CD14-positive monocyte (primary cell): ENCODE measurements at regions not wholly inside any gene's neighbourhood (a gene's known extent, or its start where the extent isn't known, plus 50 kb on each side); places are given as distances from the start of the nearest gene placed in this dataset.

ENCODE experiments used
- DNase-seq, 3 donors: peaks; one replicate each; pipeline ENCODE4 v3.0.0-alpha.2; 2011 to 2022
- H2AFZ ChIP-seq: 2 replicates; pipeline ENCODE4 v1.6.0; 2012; ENCODE audit warnings: mild to moderate bottlenecking, low read depth, low read length, inconsistent platforms; ENCODE audit not compliant: insufficient read depth, poor library complexity, severe bottlenecking
- H3K27ac ChIP-seq, 2 donors: 1 replicate in 1 of 2; 2 replicates in 1 of 2; pipeline ENCODE4 v1.5.1; 2012 to 2013; ENCODE audit warnings: low read length in 2 of 2, control low read depth in 1 of 2, inconsistent platforms in 1 of 2, low read depth in 1 of 2, mild to moderate bottlenecking in 1 of 2
- H3K27me3 ChIP-seq, 2 donors: one replicate each; pipeline versions ENCODE4 v1.6.0 to v1.6.1; 2011 to 2013; ENCODE audit warnings: low read length in 2 of 2; ENCODE audit not compliant: control insufficient read depth in 2 of 2, insufficient read depth in 2 of 2
- H3K36me3 ChIP-seq, 2 donors: replicated peaks in 1 of 2; 1 replicate in 1 of 2; 2 replicates in 1 of 2; pipeline versions ENCODE4 v1.5.1 to v1.6.1; 2012 to 2013; ENCODE audit warnings: low read length in 2 of 2, control low read depth in 1 of 2, inconsistent platforms in 1 of 2, mild to moderate bottlenecking in 1 of 2; ENCODE audit not compliant: insufficient read depth in 2 of 2, control insufficient read depth in 1 of 2
- H3K4me1 ChIP-seq, 2 donors: 1 replicate in 1 of 2; 2 replicates in 1 of 2; pipeline versions ENCODE4 v1.5.1 to v1.6.1; 2012 to 2013; ENCODE audit warnings: low read length in 2 of 2, control low read depth in 1 of 2, inconsistent platforms in 1 of 2, mild to moderate bottlenecking in 1 of 2, moderate library complexity in 1 of 2; ENCODE audit not compliant: insufficient read depth in 2 of 2, control insufficient read depth in 1 of 2
- H3K4me2 ChIP-seq: replicated peaks from 2 replicates; pipeline ENCODE3; 2012; ENCODE audit warnings: low read length, moderate library complexity, mild to moderate bottlenecking; ENCODE audit not compliant: poor library complexity, severe bottlenecking; ENCODE audit errors: extremely low read depth
- H3K4me3 ChIP-seq, 3 experiments: fragments of 200-600 bp in 1 of 3; sonication (generic) in 1 of 3; replicated peaks in 1 of 3; 1 replicate in 2 of 3; 2 replicates in 1 of 3; pipeline ENCODE4 v1.5.1; 2011 to 2013; ENCODE audit warnings: low read length in 3 of 3, mild to moderate bottlenecking in 3 of 3, control low read depth in 2 of 3, low read depth in 2 of 3, inconsistent platforms in 1 of 3, moderate library complexity in 1 of 3
- H3K79me2 ChIP-seq: 2 replicates; pipeline ENCODE4 v1.6.0; 2012; ENCODE audit warnings: mild to moderate bottlenecking, control low read depth, inconsistent platforms, low read length, moderate library complexity; ENCODE audit not compliant: insufficient read depth
- H3K9ac ChIP-seq: 2 replicates; pipeline ENCODE4 v1.6.0; 2017; ENCODE audit warnings: low read length, mild to moderate bottlenecking; ENCODE audit not compliant: insufficient read depth, poor library complexity, severe bottlenecking
- H3K9me3 ChIP-seq, 2 donors: replicated peaks in 1 of 2; 1 replicate in 1 of 2; 2 replicates in 1 of 2; pipeline versions ENCODE4 v1.5.1 to v1.6.1; 2012 to 2013; ENCODE audit warnings: low read length in 2 of 2, control low read depth in 1 of 2; ENCODE audit not compliant: control insufficient read depth in 1 of 2, insufficient read depth in 1 of 2
- H4K20me1 ChIP-seq: 2 replicates; pipeline ENCODE4 v1.6.0; 2012; ENCODE audit warnings: mild to moderate bottlenecking, low read length, control low read depth, moderate library complexity; ENCODE audit not compliant: insufficient read depth
- H3K27ac Mint-ChIP-seq, 7 donors: one replicate each; pipeline ENCODE4 v1.8.0; 2020; ENCODE audit warnings: mild to moderate bottlenecking in 7 of 7, mixed read lengths in 7 of 7, moderate library complexity in 6 of 7, inconsistent platforms in 2 of 7
- H3K27me3 Mint-ChIP-seq, 3 donors: one replicate each; pipeline ENCODE4 v1.8.0; 2021 to 2022; ENCODE audit warnings: low read depth in 3 of 3, mild to moderate bottlenecking in 3 of 3, mixed read lengths in 3 of 3, moderate library complexity in 3 of 3, inconsistent platforms in 1 of 3
- H3K36me3 Mint-ChIP-seq, 2 donors: one replicate each; pipeline ENCODE4 v1.8.0; 2020; ENCODE audit warnings: mixed read lengths in 2 of 2, inconsistent platforms in 1 of 2, mild to moderate bottlenecking in 1 of 2
- H3K4me1 Mint-ChIP-seq: one replicate; pipeline ENCODE4 v1.8.0; 2020; ENCODE audit warnings: mild to moderate bottlenecking, mixed read lengths
- H3K4me3 Mint-ChIP-seq, 2 donors: one replicate each; pipeline ENCODE4 v1.8.0; 2020; ENCODE audit warnings: mild to moderate bottlenecking in 2 of 2, mixed read lengths in 2 of 2, moderate library complexity in 1 of 2
- H3K9me3 Mint-ChIP-seq, 7 donors: one replicate each; pipeline ENCODE4 v1.8.0; 2020 to 2022; ENCODE audit warnings: mixed read lengths in 7 of 7, mild to moderate bottlenecking in 6 of 7, moderate library complexity in 6 of 7, inconsistent platforms in 2 of 7
- WGBS: methylation state at CpG from one replicate; pipeline ENCODE4 v1.1.5; 2013; ENCODE audit warnings: missing lambda C conversion rate; ENCODE audit not compliant: insufficient coverage; 5-methylcytosine and 5-hydroxymethylcytosine counted together
- intact Hi-C, 2 donors: fragments of 100-400 bp; cut with micrococcal nuclease; formaldehyde crosslinking; loops; one replicate each; pipeline versions ENCODE4 v1.15.0 to v1.15.1; 2023
- TF ChIP-seq, protein P1 (sequence below): fragments of 200-600 bp; IDR thresholded peaks from one replicate; pipeline ENCODE4 v1.8.0; 2022; ENCODE audit warnings: antibody characterized with exemption, mild to moderate bottlenecking

DNA sequence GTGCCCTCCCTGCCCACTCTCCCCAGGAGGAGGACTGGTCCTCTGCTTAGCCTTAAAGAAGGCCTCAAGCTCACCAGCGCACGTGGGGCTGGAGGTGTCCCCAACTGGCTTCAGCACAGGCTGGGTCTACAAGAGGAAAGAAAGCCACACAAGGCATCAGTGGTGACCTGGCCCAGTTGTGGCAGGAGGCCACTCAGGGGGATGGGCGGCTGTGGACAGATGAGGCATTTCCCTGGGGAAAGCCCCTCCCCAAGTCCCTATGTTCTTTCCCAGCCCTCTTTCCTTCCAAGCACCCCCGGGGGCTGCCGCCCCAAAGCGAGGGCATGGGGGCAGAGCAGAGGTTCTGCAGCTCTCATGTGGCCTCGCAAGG lies 155.2 kb upstream of the TLE3 start:
- Mint-ChIP-seq H3K27me3 (peaks cover 9 to 11% (median 11%) of the 10 kb centered on the region in 3 donors), H3K4me3 (no peak overlapping the region), H3K4me1 (peaks cover 36% of the 10 kb centered on the region), H3K36me3 (peaks cover 8 to 9% of the 10 kb centered on the region in 2 donors), H3K27ac (peak overlapping the region in 1 of 7 donors; percentile 32), H3K9me3 (no peaks in the 10 kb centered on the region)
- Histone ChIP-seq H3K79me2 (no peaks in the 10 kb centered on the region), H3K4me1 (peaks cover 29 to 32% of the 10 kb centered on the region in 2 donors), H3K9ac (no peak overlapping the region), H4K20me1 (no peaks in the 10 kb centered on the region), H3K4me2 (no peak overlapping the region), H3K27ac (no peak overlapping the region), H3K4me3 (no peak overlapping the region), H2AFZ (no peak overlapping the region), H3K27me3 (no peaks in the 10 kb centered on the region), H3K9me3 (no peaks in the 10 kb centered on the region), H3K36me3 (no peaks in the 10 kb centered on the region)
- DNase-seq, result no peak
- TF ChIP-seq, protein P1, sequence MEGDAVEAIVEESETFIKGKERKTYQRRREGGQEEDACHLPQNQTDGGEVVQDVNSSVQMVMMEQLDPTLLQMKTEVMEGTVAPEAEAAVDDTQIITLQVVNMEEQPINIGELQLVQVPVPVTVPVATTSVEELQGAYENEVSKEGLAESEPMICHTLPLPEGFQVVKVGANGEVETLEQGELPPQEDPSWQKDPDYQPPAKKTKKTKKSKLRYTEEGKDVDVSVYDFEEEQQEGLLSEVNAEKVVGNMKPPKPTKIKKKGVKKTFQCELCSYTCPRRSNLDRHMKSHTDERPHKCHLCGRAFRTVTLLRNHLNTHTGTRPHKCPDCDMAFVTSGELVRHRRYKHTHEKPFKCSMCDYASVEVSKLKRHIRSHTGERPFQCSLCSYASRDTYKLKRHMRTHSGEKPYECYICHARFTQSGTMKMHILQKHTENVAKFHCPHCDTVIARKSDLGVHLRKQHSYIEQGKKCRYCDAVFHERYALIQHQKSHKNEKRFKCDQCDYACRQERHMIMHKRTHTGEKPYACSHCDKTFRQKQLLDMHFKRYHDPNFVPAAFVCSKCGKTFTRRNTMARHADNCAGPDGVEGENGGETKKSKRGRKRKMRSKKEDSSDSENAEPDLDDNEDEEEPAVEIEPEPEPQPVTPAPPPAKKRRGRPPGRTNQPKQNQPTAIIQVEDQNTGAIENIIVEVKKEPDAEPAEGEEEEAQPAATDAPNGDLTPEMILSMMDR, result no peak
- WGBS, result 96% methylated on average over 7 of the region's 7 CpGs
- intact Hi-C loops, result no loop called here

- no peak overlapping the region for H3K9ac ChIP-seq
- peak overlapping the region in 1 of 7 donors; percentile 82 for H3K27ac Mint-ChIP-seq
- peaks cover 0 to under 1% (median 0%) of the 10 kb centered on the region in 7 donors for H3K9me3 Mint-ChIP-seq
- H4K20me1 ChIP-seq, result no peaks in the 10 kb centered on the region
- H3K36me3 Mint-ChIP-seq, result peaks cover 8 to 9% of the 10 kb centered on the region in 2 donors
- no peak for DNase-seq
- peaks cover 11 to 15% (median 14%) of the 10 kb centered on the region in 3 donors for H3K27me3 Mint-ChIP-seq
- no peaks in the 10 kb centered on the region for H3K27me3 ChIP-seq
- TF ChIP-seq, protein P1, result no peak
- H2AFZ ChIP-seq, result no peak overlapping the region
- H3K9me3 ChIP-seq, result no peaks in the 10 kb centered on the region
- no peak overlapping the region for H3K4me3 Mint-ChIP-seq
- intact Hi-C loops, result no loop called here
- H3K4me3 ChIP-seq, result no peak overlapping the region
- no peaks in the 10 kb centered on the region for H3K36me3 ChIP-seq
- no peaks in the 10 kb centered on the region for H3K79me2 ChIP-seq
- peaks cover 30 to 32% of the 10 kb centered on the region in 2 donors for H3K4me1 ChIP-seq
- H3K27ac ChIP-seq, result no peak overlapping the region
- peaks cover 34% of the 10 kb centered on the region for H3K4me1 Mint-ChIP-seq
- H3K4me2 ChIP-seq, result no peak overlapping the region
- 89% methylated on average over 17 of the region's 21 CpGs for WGBS
Observed at GRCh38 chr15:70252056-70252950, 154.6 kb upstream of the TLE3 start.
